ENCODE measurements at regions not wholly inside any gene's neighbourhood (a gene's known extent, or its start where the extent isn't known, plus 50 kb on each side); places are given as distances from the start of the nearest gene placed in this dataset.

DNA sequence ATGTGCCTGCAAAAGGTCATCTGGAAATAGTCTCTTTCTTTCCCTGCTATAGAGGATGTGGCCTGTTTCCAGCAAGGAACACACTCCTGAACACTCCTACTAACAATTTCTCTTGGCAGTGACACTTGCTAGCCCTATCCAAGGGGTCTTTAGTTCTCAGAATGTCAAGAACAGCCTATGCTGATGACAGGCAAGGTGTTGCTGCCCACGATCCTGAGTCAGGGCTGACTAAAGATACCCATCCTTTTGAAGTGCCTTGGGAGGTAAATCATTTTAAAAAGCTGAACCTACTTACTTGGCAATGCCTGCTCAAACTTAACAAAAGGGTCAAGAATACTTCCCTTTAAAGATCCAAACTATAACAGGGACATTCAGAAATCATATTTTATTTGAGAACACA, 1146.4 kb downstream of the VRK1 start:
- TF ChIP-seq, protein P1, sequence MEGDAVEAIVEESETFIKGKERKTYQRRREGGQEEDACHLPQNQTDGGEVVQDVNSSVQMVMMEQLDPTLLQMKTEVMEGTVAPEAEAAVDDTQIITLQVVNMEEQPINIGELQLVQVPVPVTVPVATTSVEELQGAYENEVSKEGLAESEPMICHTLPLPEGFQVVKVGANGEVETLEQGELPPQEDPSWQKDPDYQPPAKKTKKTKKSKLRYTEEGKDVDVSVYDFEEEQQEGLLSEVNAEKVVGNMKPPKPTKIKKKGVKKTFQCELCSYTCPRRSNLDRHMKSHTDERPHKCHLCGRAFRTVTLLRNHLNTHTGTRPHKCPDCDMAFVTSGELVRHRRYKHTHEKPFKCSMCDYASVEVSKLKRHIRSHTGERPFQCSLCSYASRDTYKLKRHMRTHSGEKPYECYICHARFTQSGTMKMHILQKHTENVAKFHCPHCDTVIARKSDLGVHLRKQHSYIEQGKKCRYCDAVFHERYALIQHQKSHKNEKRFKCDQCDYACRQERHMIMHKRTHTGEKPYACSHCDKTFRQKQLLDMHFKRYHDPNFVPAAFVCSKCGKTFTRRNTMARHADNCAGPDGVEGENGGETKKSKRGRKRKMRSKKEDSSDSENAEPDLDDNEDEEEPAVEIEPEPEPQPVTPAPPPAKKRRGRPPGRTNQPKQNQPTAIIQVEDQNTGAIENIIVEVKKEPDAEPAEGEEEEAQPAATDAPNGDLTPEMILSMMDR (IDR thresholded peaks at IDR 0.05; ENCODE audit: poor library complexity, severe bottlenecking) = no peak
- Histone ChIP-seq H3K27ac (ENCODE audit: poor library complexity, severe bottlenecking) (no peak overlapping the region), H3K4me3 (ENCODE audit: severe bottlenecking) (no peak overlapping the region), H3K9me3 (ENCODE audit: severe bottlenecking) (no peaks in the 10 kb centered on the region), H3K36me3 (ENCODE audit: low read depth) (no peaks in the 10 kb centered on the region), H3K27me3 (ENCODE audit: insufficient read depth, poor library complexity, severe bottlenecking) (no peaks in the 10 kb centered on the region), H3K4me1 (ENCODE audit: insufficient read depth, poor library complexity, severe bottlenecking) (no peaks in the 10 kb centered on the region)
- DNase-seq (ENCODE audit: low spot score) (no peak), ATAC-seq (ENCODE audit: low read depth) (no peak)

DNA sequence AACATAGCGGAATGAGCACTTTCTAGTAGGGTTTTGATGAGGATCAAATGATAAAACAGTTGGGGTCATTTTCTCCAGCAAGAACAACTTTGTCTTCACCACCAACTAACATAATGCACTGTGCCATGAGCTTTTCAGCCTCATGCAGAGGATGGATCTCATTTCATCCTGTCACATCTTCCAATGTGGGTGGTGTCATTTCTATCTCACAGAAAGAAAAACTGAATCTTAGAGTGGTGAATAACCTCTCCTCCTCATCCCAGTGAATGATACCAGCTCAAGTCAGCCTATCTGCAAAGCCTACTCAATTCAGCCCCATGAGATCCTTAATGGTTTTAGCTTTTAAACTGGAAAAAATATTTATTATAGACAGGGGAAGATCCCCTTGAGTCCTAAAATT, 1147.2 kb downstream of the VRK1 start:
- Histone ChIP-seq H3K27ac (ENCODE audit: poor library complexity, severe bottlenecking) (no peak overlapping the region), H3K9me3 (ENCODE audit: severe bottlenecking) (no peaks in the 10 kb centered on the region), H3K4me3 (ENCODE audit: severe bottlenecking) (no peak overlapping the region), H3K36me3 (ENCODE audit: low read depth) (no peaks in the 10 kb centered on the region), H3K4me1 (ENCODE audit: insufficient read depth, poor library complexity, severe bottlenecking) (no peaks in the 10 kb centered on the region), H3K27me3 (ENCODE audit: insufficient read depth, poor library complexity, severe bottlenecking) (no peaks in the 10 kb centered on the region)
- no peak for DNase-seq (ENCODE audit: low spot score)
- ATAC-seq (ENCODE audit: low read depth) = no peak
- TF ChIP-seq, protein P1 (IDR thresholded peaks at IDR 0.05; ENCODE audit: poor library complexity, severe bottlenecking) = no peak

DNA sequence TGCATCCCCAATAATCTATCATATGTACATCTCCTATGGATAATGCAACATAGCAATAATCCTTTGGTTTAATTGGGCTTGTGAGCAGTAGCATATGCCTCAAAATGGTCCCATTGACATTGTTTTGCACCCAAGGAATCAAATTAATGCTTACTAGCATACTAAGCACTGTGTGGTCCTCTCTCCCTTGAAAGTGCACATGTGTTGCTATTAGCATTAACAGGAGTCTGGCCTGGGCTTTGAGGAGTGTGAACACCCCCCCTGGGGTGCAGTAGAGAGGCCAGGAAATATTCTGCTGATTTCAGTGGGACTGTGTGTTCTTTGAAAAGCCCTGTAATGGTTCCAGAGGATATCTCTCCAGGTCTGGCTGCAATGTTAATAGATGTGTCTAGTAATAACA, 1148.4 kb downstream of the VRK1 start:
- Histone ChIP-seq H3K4me3 (ENCODE audit: severe bottlenecking) (no peak overlapping the region), H3K27me3 (ENCODE audit: insufficient read depth, poor library complexity, severe bottlenecking) (no peaks in the 10 kb centered on the region), H3K27ac (ENCODE audit: poor library complexity, severe bottlenecking) (no peak overlapping the region), H3K4me1 (ENCODE audit: insufficient read depth, poor library complexity, severe bottlenecking) (no peaks in the 10 kb centered on the region), H3K9me3 (ENCODE audit: severe bottlenecking) (no peaks in the 10 kb centered on the region), H3K36me3 (ENCODE audit: low read depth) (no peaks in the 10 kb centered on the region)
- DNase-seq (ENCODE audit: low spot score) (no peak), ATAC-seq (ENCODE audit: low read depth) (no peak)
- TF ChIP-seq, protein P1 (IDR thresholded peaks at IDR 0.05; ENCODE audit: poor library complexity, severe bottlenecking) = no peak

DNA sequence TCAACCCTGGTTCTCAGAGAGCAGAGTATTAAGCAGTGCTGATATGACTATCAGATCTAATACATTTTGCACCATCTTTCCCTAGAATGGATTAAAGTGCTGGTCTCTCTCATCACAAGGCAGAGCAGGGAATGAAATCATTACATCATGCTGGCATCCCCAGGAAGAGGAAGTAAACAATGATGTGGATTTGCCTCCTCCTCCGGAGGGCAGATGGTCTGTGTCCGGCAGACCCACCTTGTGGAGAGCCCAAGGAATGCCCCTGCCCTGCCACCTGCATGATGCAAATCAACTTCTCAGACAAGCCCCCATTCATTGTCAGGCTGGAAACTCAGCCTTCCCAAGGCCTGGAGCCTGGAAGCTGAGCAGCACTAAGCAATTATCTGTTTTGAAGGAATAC, 1149.1 kb downstream of the VRK1 start:
- no peak for DNase-seq (ENCODE audit: low spot score)
- no peak for ATAC-seq (ENCODE audit: low read depth)

DNA sequence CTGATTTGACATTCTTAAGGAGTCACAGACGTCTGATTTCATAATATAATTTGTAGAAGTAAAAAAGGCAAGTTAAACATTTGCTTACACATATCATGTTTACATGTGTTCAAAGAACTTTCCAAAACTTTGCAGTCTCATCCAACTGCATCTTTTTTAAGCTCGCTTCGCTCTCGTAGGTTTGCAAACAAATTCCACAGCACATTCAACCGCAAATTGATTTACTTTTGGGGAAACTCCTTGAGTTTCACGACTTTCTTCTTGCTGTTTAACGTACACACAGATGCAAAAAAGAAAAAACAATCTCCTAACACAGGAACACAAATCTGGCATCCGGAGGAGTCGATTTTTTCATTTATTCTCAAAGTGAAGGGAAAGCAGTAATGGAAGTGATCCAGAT, 1149.5 kb downstream of the VRK1 start:
- H3K4me3 ChIP-seq (ENCODE audit: severe bottlenecking) = no peak overlapping the region
- TF ChIP-seq, protein P1 (IDR thresholded peaks at IDR 0.05; ENCODE audit: poor library complexity, severe bottlenecking) = no peak
- ATAC-seq (ENCODE audit: low read depth) = no peak
- no peaks in the 10 kb centered on the region for H3K36me3 ChIP-seq (ENCODE audit: low read depth)
- no peaks in the 10 kb centered on the region for H3K9me3 ChIP-seq (ENCODE audit: severe bottlenecking)
- no peak overlapping the region for H3K27ac ChIP-seq (ENCODE audit: poor library complexity, severe bottlenecking)
- H3K4me1 ChIP-seq (ENCODE audit: insufficient read depth, poor library complexity, severe bottlenecking) = no peaks in the 10 kb centered on the region
- no peak for DNase-seq (ENCODE audit: low spot score)
- H3K27me3 ChIP-seq (ENCODE audit: insufficient read depth, poor library complexity, severe bottlenecking) = no peaks in the 10 kb centered on the region

More for the DNA sequence above, 1149.1 kb downstream of the VRK1 start:
- Histone ChIP-seq H3K4me3 (ENCODE audit: severe bottlenecking) (no peak overlapping the region), H3K27me3 (ENCODE audit: insufficient read depth, poor library complexity, severe bottlenecking) (no peaks in the 10 kb centered on the region), H3K9me3 (ENCODE audit: severe bottlenecking) (no peaks in the 10 kb centered on the region), H3K27ac (ENCODE audit: poor library complexity, severe bottlenecking) (no peak overlapping the region), H3K4me1 (ENCODE audit: insufficient read depth, poor library complexity, severe bottlenecking) (no peaks in the 10 kb centered on the region), H3K36me3 (ENCODE audit: low read depth) (no peaks in the 10 kb centered on the region)
- TF ChIP-seq, protein P1 (IDR thresholded peaks at IDR 0.05; ENCODE audit: poor library complexity, severe bottlenecking) = no peak

All from RWPE2 (cell line).